HL-60 (cell line): ENCODE measurements at regions not wholly inside any gene's neighbourhood (a gene's known extent, or its start where the extent isn't known, plus 50 kb on each side); places are given as distances from the start of the nearest gene placed in this dataset.

ENCODE experiments used
- DNase-seq, 2 experiments: peaks; one replicate each; pipeline ENCODE4 v3.0.0-alpha.2; 2010 to 2020; ENCODE audit warnings: low read depth in 1 of 2, low spot score in 1 of 2
- H3K27ac ChIP-seq: fragments of 250-450 bp; sonication (Bioruptor Pico); replicated peaks from 2 replicates; pipeline ENCODE4 v1.5.1; 2020; ENCODE audit warnings: mild to moderate bottlenecking, moderate library complexity
- H3K27me3 ChIP-seq: fragments of 250-450 bp; sonication (Bioruptor Pico); 2 replicates; pipeline ENCODE4 v1.5.1; 2021; ENCODE audit warnings: mild to moderate bottlenecking, moderate library complexity; ENCODE audit not compliant: insufficient read depth, poor library complexity, severe bottlenecking
- H3K4me3 ChIP-seq: replicated peaks from 2 replicates; pipeline ENCODE4 v1.5.1; 2011; ENCODE audit warnings: mild to moderate bottlenecking, control low read depth, low read length; ENCODE audit not compliant: insufficient read depth
- CTCF ChIP-seq: IDR thresholded peaks from one replicate; pipeline ENCODE4 v1.5.1; 2011; ENCODE audit warnings: low read length, control low read depth, inconsistent platforms; ENCODE audit not compliant: insufficient read depth
- GABPA ChIP-seq: IDR thresholded peaks from 2 replicates; pipeline ENCODE4 v1.6.1; 2012; ENCODE audit warnings: low read depth
- POLR2AphosphoS5 ChIP-seq: IDR thresholded peaks from 2 replicates; pipeline ENCODE4 v1.6.1; 2012; ENCODE audit warnings: low read depth
- REST ChIP-seq: IDR thresholded peaks from 2 replicates; pipeline ENCODE4 v1.6.1; 2012; ENCODE audit warnings: low read depth; ENCODE audit not compliant: insufficient replicate concordance
- SPI1 ChIP-seq: IDR thresholded peaks from 2 replicates; pipeline ENCODE4 v1.6.1; 2012; ENCODE audit warnings: low read depth, mild to moderate bottlenecking, borderline replicate concordance

GRCh38 chr21:24988941-24989340, 618.3 kb downstream of the MRPL39 start:
- H3K27me3 ChIP-seq, result no peaks in the 10 kb centered on the region
- TF ChIP-seq REST (no peak), GABPA (no peak), SPI1 (no peak), CTCF (no peak), POLR2AphosphoS5 (no peak)
- H3K4me3 ChIP-seq, result no peak overlapping the region
- no peak overlapping the region for H3K27ac ChIP-seq
- DNase-seq, result no peak

- DNase-seq, result no peak
- H3K27ac ChIP-seq, result no peak overlapping the region
- TF ChIP-seq SPI1 (no peak), POLR2AphosphoS5 (no peak), CTCF (no peak), GABPA (no peak), REST (no peak)
- H3K4me3 ChIP-seq, result no peak overlapping the region
- no peaks in the 10 kb centered on the region for H3K27me3 ChIP-seq
Observed at GRCh38 chr21:24976238-24976637, 631.0 kb downstream of the MRPL39 start.

GRCh38 chr21:24969068-24969467, 638.2 kb downstream of the MRPL39 start:
- TF ChIP-seq REST (no peak), CTCF (no peak), GABPA (no peak), POLR2AphosphoS5 (no peak), SPI1 (no peak)
- H3K27ac ChIP-seq, result no peak overlapping the region
- H3K27me3 ChIP-seq, result no peaks in the 10 kb centered on the region
- no peak for DNase-seq
- no peak overlapping the region for H3K4me3 ChIP-seq
